T-helper 2 cell treated with Interferon-gamma antibody and Interleukin-4, amounts not matched to agents 100 ng/mL and 5 ng/mL, for 36 hours (primary cell): ENCODE measurements at regions not wholly inside any gene's neighbourhood (a gene's known extent, or its start where the extent isn't known, plus 50 kb on each side); places are given as distances from the start of the nearest gene placed in this dataset.

ENCODE experiments used
- intact Hi-C: fragments of 100-400 bp; cut with micrococcal nuclease; formaldehyde crosslinking; loops from one replicate; pipeline ENCODE4 v1.15.1; 2023

DNA sequence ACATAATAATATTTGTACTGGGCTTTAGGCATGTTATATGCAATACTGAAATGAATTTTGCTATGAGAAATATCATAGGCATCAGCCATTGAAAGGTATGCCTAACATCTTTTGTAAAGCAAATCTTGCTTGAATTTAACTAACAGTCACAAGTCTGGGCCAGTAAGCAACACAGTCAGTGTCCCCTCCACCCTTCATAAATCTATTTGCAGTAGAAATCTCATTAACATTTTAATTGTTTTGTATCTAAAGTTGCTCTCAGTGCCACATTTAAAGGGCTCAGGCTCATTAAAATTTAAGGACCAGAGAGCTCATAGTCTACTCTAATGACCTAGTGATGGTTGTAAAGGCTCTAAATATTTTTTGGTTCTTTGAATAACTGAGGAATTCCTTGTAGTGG lies 167.2 kb upstream of the GOLIM4 start:
- intact Hi-C loops = no loop called here

DNA sequence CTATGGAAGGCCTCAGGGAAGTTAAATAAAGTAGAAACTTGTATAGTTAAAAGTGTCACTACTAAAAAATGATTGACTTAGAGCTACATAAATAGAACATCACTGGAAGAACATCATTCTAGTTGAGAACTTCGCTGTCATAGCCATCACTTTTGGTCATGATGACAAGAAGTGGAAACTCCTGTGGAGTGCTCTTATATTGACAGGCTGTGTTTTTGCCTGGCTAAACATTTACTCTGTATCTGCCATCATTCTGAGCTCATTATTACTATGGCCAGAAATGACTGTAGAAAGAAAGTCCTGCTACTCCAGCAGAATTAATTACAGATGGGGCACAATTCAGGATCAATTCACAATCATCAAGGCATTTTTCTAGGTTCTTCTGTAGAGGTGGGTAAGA lies 165.1 kb upstream of the GOLIM4 start:
- intact Hi-C loops = no loop called here

DNA sequence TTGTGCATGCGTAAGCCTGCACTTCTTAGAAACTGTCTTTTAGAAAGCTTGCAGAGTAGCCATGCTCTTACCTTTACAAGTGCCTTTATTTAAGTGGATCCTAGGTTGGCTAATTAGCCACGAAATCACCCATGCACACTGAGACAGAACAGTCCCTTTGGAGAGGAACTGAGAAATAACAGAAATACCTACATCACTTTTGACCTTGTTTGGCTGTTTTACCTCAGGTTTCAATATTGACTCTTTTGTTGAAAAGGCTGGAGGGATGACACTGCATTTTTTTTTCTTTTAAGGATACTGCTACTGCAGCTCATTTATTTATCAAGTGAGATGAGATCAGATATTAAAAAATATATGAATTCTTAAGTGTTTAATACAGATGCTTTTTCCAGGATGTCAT lies 155.6 kb upstream of the GOLIM4 start:
- intact Hi-C loops = no loop called here

DNA sequence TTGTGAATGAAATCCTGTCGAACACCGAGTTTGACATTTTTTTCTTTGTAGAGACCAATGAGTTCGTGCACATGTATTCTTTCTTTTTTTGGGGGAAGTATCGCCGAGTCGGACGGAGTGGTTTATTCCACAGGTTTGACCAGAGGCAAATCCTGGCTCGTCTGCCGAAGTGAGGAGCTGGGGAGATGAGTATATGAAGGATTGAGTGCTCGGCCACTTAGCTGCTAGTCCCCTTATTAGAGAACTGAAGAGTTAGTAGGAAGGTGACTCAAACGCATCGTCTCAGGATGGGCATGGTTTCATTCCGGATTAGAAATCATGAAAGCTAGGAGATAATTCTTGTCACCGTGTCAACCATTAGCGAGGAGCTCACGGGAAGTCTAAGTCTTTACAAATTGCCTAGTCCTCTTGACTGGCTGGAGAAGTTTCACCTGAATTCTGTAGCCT lies 154.7 kb upstream of the GOLIM4 start:
- intact Hi-C loops = no loop called here

DNA sequence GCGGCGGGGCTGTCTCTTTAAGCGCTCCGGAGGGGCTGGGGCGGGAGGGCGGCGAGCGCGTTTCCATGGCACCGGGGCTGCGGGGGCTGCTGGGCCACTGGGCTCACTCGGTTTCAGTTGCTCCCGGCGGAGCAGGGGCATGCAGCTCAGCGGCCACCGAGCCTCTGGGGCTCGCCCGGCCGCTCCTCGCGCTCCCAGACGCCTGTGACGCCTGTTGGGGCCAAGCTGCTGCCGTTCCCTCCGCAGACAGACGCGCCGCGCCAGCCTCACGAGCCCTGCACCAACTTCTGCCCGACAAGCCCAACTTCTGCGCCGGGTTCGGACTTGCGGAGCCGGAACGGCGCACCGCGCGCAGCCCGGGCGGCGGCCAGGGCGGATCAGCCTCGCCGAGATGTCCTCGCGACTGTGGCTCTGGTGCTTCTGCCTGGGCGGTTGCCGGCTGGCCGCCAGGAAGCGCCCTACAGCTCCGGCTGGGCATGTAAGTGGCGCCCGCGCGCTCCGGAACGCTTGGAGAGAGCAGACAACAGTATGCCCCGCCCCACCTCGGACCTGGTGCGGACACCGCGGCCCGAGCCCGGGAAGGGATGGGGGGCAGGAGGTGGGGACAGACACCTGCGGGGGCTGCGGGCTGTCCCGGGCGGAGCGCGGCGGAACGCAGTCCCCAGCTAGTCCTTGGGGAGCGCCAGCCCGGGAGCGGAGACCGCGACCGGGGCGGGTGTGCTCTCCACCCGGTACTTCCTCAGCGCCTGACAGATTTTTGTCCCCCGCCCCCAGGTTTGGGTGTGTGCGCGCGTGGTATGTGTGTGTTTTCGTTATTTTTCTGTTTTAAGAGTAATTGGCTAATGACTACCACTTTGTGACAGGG lies 154.1 kb upstream of the GOLIM4 start:
- intact Hi-C loops = loop anchor here (10.0 kb wide), 1 partner anchor 895 kb away; no protein-coding TSS in a partner anchor

DNA sequence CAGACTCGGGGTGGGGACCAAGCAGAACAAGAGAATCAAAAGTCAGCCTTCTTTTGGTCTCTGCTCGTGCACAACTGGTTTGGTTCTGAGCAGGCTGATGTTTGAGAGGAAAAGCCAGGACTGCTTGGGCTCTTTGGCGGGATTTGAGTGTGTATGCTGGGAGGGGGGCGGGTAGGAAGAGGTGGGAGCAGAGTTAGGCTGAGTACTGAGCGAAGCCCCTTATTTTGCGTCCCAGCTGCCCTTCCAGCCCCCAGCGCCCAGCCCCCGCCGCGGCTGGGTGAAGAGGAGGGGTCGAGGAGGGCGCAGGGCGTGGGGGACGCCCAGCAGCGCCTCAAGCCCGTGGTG lies 153.5 kb upstream of the GOLIM4 start:
- intact Hi-C loops = loop anchor here (10.0 kb wide), 1 partner anchor 896 kb away; no protein-coding TSS in a partner anchor

DNA sequence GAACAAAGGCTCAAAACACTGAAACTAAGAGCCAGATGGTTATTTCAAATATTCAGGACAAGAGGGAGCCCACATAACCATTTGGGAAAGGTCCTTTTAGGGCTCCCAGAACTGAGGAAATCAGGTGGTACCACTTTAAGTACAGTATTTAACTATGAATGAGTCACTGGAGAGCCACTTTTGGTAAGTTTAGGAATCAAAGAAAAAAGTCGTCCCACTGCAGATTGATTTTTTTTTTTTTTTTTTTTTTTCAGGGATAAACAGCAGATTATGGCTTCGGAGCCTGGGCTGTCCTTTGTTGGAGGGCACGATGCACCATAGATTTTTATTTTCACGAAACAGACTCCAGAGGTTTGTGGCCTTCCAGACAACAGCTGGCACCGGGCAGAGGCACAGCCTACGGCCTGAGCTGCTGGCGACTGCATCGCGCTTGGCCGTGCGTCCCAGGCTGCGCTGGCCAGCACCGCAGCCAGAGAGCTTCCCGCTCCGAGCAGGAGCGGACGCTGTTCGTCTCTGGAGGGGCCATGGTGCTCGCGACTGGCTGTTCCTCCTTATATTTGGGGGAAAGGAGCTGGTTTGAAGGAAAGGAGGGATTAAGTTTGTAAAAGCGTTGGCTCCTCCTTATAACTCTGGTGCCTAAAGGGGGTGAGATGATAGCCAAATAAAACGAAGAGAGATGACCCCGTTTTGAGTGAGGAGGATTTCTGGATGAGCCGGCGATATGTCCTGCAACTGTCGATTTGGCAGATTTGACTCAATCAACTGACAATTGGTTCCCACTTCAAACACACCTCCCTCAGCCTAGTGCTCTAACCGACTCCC lies 152.9 kb upstream of the GOLIM4 start:
- intact Hi-C loops = loop anchor here (10.0 kb wide), 1 partner anchor 896 kb away; no protein-coding TSS in a partner anchor

DNA sequence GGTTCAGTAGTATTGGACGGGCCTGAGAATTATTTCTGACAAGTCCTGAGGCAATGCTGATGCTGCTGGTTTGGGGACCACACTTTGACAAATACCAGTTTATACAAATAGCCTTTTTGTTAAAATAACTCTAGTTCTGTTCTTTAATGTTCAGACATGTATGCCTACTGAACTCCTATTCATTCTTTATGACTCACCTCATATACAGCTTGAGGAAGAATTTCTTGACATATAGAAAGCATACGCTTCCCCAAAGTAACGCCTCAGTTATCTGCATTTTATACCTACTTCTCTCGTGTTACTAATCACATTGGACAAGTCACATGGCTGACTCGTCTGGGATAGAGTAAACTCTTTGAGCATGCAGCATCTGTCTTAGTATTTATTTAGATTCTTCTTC lies 145.4 kb upstream of the GOLIM4 start:
- intact Hi-C loops = loop anchor here (10.0 kb wide), 1 partner anchor 904 kb away; no protein-coding TSS in a partner anchor

DNA sequence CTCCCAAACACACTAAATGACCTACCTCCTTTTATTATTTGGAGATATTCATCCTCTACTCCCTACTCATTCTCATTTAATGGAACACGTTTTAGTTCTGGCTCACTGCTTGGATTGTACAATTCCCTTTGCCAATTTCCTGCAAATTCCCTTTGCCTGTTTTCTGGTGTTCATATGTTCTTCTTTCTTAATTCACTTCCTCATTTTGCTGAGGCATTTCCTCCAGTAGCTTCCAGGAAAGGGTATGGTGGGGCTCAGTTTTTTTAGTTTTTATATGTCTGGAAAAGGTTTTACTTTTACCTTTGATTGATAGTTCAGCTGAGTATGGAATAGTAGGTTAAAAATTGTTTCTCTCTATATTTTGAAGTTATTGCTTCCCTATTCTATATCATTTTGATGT lies 143.6 kb upstream of the GOLIM4 start:
- intact Hi-C loops = no loop called here

DNA sequence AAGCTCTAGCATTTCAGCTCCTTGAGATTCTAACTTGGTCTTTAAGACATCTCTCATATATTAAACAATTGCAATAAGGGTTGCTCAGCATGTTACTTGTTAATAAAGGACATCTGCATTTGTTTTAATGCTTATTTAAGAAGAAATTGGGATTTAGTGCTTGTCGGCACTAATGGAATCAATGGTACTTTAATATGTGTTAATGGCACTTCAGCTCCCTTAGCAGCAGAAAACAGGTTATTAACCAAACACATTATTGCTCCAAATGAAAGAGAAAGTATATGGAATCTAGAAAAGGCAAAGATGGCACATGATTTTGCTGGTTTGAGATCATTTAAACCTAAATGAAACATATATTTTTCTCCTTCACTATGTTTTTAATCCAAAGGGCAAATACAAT lies 137.3 kb upstream of the GOLIM4 start:
- intact Hi-C loops = no loop called here

DNA sequence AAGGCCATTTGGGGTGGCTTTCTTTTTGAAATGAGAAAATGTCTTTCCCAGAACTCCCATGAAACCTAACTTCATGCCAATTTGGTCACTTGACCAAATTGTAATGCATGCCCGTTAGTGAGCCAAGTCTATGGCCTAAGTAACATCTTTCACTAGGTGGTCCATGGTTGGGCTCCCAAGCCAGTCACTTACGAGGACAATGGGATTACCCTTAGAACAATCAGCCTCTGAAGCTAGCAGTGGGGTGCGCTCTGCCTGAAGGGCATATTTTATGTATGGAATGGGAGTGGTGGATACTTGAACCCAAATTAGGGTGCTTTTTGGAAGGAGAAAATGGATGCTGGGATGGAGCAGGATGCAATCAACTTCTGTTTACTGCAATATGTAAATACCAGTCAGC lies 127.4 kb upstream of the GOLIM4 start:
- intact Hi-C loops = no loop called here

DNA sequence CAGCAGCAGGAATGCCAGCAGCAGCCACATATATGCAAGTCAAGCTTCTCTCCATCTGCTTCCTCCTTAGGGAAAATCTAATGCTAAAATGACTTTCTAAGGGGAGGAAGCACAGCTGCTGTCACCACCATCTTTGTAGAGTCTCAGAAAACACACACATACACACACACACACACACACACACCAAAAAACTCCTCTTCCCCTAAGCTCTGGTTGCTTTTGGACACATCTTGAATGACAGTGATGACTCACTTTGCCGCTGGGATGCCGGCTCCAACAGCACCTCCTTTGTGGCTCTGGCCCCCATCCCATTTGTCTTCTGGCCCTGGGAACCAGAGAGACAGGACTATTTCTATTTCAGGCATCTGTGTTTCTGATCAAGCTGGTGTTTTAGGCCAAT lies 124.8 kb upstream of the GOLIM4 start:
- intact Hi-C loops = no loop called here

DNA sequence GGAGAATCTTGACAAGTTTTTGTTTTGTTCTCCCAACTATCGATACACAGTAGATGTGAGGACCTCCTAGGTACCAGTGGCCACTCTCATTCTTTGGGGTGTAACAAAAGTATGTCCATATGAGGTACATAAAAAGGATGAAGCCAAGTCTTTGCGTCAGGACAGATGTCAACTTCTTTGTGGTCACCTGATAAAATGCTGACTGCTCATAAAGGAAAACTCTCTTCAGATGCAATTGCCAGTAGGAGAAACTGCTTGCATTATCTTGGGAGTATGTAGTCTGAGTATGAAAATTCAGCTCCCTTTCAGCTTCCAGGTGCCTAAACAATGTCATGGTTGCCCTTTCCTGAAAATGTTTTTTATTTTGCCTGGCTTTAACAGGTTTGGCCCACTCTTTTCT lies 123.8 kb upstream of the GOLIM4 start:
- intact Hi-C loops = no loop called here

DNA sequence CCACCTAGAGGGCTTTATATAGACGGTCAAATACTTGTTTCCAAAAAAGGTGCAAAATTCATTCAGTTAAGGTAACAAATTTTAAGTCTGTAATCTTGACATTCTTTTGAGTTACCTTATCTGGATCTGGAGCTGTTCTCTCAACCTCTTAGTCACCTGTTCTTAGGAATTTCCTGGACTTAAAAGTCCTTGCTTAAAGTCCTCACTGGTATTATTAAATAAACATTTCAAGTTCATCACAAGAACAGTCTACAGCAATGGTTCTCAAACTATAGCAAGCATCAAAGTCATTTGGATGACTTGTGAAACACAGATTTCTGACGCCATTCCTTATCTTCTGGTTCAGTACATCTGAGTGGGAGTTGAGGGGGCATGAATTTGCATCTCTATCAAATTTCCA lies 122.9 kb upstream of the GOLIM4 start:
- intact Hi-C loops = no loop called here

DNA sequence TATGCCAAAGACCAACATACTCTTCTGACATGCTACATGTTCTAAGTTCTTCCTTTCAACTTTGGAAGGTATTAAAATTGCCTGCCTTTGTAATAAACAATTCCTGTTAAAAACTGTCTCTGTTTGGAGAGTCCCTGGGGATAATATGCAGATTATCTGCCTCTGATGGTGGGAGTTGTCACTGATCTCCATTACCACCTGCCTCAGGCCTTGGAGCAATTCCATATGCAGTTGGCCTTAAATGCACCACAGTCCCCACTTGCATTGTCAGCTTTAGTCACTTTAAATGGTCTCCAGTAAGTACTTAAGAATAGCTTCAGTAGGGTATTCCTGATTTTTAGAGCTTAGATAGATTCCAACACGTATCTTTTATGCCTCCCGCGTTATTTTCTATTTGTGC lies 121.1 kb upstream of the GOLIM4 start:
- intact Hi-C loops = no loop called here

DNA sequence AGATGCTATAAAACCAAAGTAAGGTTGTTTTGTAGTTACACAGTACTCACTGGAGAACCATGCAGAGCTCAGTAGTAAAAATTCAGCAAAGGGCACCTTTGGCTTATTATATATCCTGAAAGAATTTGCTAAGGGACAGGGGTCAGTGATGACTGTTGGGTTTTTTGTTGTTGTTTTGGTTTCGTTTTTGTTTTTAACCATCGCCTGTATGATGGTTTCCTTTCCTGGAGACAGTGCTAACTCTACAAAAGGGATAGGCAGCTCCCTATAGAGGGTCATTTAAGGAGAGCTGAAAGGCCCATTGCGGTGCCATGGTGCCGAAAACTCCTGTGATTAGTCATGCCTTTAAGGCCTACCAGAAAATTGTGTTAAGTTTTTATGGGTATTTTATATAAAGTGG lies 118.2 kb upstream of the GOLIM4 start:
- intact Hi-C loops = loop anchor here (5.0 kb wide), 1 partner anchor 253 kb away; no protein-coding TSS in a partner anchor

DNA sequence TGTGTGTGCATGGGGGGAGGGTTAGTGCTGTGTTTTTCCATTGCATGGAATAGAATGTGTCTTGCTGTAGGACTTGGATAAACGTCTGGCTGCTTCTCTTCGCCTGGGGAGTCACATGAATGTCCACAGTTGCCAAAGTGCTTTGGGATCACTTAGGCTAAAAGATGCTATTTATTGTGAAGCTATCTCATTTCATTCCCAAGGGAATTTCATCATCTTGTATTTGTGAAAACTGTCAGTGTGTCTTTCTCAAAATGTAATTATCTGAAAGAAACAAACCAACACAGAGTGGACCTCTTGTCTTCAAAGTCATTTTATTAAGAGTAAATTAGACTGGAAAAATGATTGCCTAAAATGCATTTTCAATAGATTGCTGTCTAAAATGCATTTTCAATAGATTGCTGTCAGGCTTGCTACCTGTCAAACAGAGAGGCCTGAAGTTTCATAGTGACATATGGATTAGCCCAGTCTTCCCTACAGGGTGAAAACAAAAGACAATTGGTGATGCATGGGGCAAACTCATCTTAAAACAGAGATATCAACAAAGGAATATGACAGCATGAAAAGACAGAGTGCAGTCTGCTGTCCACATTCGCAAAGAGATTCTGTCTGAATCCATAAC lies 117.1 kb upstream of the GOLIM4 start:
- intact Hi-C loops = loop anchor here (5.0 kb wide), 1 partner anchor 255 kb away; no protein-coding TSS in a partner anchor

DNA sequence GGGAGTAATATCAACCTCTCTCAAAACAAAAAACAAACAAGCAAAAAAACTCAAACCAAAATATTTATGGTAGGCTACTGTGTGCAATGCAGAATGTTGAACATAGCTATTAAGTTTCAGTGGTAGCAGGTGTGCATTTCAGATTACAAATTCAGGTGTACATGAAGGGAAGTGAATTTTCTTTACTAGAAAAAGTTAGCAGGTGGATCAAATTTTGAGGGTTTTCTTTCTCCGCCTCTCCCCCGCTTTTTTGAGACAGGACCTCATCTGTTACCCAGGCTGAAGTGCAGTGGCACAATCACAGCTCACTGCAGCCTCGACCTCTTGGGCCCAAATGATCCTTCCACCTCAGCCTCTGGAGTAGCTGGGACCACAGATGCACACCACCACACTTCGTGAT lies 109.7 kb upstream of the GOLIM4 start:
- intact Hi-C loops = no loop called here

DNA sequence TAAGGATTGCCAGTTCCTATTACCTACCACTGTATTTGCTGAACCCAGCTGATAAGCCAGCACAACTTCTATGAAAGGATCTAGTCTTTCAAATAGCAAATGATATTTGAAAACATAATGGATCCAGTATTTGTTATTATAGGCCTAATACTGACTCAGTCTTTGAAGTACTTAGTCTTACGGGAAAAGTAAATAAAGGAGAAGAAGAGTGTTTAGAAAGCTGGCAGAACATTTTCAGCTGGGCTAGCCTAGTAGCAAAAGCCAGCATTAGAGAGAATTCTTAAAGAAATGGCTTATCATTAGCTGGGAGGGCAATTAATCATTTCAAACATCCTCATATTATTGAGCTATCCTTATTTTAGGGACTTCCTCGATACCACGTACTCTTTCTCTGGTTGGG lies 101.4 kb upstream of the GOLIM4 start:
- intact Hi-C loops = no loop called here

DNA sequence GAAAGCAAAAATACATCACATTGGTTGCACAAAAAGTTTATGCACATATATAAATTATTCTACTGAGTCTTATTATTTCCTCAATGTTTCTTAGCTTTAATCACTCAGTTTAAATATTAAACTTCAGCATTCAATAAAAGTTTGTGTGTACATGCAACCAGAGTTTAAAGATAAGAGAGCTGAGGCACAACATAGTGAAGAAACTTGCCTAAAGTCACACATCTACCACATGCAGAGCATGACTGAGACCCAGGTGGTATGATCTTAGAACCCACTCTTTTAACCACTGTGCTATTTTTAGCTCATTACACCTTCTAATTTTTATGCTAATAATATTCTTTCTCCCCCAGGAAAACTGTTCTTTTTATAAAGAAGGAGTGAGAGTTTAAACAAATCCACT lies 96.1 kb upstream of the GOLIM4 start:
- intact Hi-C loops = no loop called here

DNA sequence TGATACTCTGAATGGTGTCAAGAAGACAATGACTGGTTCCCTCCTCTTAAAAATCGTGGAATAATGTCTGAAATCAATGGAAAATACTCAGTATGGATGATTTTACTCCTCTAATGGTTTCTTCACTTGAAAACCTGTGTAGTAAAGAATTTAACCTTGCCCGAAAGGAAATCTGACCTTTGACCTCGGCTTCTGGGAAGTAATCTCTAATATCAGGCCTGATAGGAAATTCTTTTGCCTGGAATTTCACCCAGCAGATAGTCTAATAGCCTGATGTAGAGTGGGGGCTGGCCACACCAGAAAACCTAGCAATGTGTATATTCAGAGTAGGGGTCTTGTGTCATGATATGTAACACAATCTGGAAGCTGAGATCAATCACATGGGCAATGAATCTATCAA lies 91.5 kb upstream of the GOLIM4 start:
- intact Hi-C loops = no loop called here
